Astrocyte of the cerebellum (primary cell): ENCODE measurements at regions not wholly inside any gene's neighbourhood (a gene's known extent, or its start where the extent isn't known, plus 50 kb on each side); places are given as distances from the start of the nearest gene placed in this dataset.

Experiments used
- DNase-seq: peaks from one replicate; pipeline ENCODE4 v3.0.0-alpha.2; 2011; ENCODE audit warnings: low read depth
- H3K4me3 ChIP-seq: 2 replicates; pipeline ENCODE4 v1.5.1; 2011; ENCODE audit warnings: mild to moderate bottlenecking, low read depth, low read length, moderate library complexity
- CTCF ChIP-seq: IDR thresholded peaks from 2 replicates; pipeline ENCODE4 v1.5.1; 2012; ENCODE audit warnings: low read length, low read depth, moderate library complexity, mild to moderate bottlenecking; ENCODE audit errors: missing control alignments
- in situ Hi-C: cut with HindIII; loops from 2 replicates; pipeline ENCODE4 v1.10.0; 2017; ENCODE audit warnings: low sequenced_read_pairs

DNA sequence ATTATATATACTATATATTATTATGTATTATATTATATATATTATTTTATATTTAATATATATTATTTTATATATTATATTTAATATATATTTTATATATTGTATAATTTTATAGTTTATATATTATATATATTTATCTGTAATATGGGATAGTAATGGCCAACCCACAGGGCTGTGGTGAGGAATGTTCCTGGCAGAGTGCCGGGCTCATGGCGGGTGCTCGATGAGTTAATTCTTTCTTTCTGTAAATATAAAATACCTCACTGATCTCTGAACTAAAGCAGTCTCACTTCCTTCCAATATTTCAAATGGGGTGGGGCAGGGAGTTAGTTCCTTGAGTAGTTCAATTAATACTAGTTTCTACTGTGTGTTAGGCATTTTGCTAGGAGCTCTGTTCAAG is 389.4 kb downstream of the TSN start:
- TF ChIP-seq CTCF, result no peak
- no peak for DNase-seq
- H3K4me3 ChIP-seq, result no peak overlapping the region
- in situ Hi-C loops, result no loop called here

DNA sequence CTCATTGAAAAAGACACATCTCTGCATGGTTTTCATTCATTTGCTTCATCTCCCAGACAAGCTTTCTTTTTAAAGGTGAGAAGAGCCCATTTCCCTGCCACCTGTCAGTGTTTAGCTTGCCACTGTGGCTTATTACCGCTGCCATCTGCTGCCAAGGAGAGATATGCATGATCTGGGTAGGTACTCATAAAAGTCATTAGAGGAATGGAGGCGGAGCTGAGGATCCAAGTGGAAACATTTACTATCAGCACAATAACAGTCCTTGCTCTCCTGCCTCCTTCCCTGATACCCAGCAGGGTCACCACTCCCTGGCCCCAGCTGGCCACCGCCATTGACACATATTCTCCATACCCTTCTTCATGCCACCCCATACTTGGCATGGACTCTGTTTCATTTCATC is 390.4 kb downstream of the TSN start:
- no peak for TF ChIP-seq CTCF
- no peak overlapping the region for H3K4me3 ChIP-seq
- in situ Hi-C loops, result no loop called here
- DNase-seq, result no peak

DNA sequence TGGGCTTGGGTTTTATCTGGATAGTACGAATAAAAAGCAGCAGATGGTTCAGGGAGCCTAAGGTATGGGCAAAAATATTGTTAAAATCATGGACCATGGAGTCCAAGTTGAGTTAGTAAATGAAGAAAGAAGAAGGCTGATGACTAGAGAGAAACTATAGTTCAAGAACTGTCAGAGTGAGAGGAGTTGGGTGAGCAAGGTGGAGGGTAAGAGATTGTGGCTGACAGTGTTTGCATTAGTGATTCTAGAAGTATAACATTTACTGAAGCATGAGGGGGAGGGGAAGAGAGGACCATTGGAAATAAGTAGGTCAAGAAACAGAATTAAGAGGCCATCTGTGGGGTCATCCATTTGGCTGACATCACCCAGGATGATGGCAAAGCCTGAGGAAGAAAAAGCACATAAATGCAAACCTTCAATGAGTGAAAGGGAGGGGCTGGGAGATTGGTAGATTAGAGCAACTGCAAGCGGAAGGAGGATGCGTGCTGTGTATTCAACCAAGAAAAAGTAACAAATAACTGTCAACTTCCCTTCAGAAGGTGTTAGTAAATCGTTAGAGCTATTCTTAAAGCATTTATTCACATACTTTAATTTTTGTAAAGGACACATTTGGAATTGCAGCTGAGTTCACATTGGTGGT is 392.8 kb downstream of the TSN start:
- no peak overlapping the region for H3K4me3 ChIP-seq
- in situ Hi-C loops, result no loop called here
- no peak for DNase-seq
- TF ChIP-seq CTCF, result no peak

DNA sequence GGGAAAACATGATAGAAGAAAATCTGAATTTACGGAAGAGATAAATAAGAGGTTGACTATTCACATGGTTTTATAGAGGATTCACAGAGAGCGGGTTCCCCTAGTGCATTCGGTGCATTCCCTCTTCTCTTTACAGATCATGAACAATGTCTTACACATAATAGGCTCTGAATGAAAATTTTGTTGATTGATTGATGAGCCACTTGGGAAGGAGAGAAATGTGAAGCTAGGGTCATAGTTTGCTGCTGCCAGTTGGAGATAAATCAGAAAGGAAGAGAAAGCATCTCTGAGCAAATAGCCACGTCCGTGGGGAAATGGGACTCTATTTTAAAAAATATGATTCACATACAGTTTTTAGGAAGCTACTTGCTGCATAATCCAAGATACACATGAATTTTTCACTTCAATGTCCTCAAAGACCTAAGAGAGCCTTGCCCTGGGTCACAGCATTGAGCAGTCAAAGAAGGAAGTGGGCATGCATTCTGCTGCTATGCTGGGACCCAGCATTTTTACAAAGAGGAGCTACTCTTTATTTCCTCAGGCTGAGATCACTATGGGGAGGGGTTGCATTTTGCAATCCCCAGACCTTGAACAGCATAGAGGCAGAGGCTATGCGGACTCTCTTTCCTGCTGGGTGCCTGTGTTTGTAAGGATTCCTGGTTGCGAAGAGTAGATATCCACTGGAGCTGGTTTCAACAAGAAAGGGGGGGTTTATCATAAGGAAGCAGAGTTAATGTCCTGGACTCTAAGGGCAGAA is 395.3 kb downstream of the TSN start:
- no peak for TF ChIP-seq CTCF
- in situ Hi-C loops, result no loop called here
- H3K4me3 ChIP-seq, result no peak overlapping the region
- no peak for DNase-seq

- TF ChIP-seq CTCF, result no peak
- H3K4me3 ChIP-seq, result no peak overlapping the region
- DNase-seq, result no peak
- in situ Hi-C loops, result no loop called here
Measured at GRCh38 chr2:122152571-122152970, 397.1 kb downstream of the TSN start.

GRCh38 chr2:122156176-122156890 is 400.9 kb downstream of the TSN start:
- DNase-seq, result no peak
- no peak for TF ChIP-seq CTCF
- in situ Hi-C loops, result no loop called here
- no peak overlapping the region for H3K4me3 ChIP-seq
